CD4-positive, alpha-beta T cell treated with Interleukin-12 subunit alpha and Interleukin-12 subunit beta, for 1 hour (primary cell): ENCODE measurements at regions not wholly inside any gene's neighbourhood (a gene's known extent, or its start where the extent isn't known, plus 50 kb on each side); places are given as distances from the start of the nearest gene placed in this dataset.
"Not testable (repeated sequence)": the region's sequence is repeated elsewhere in the genome, so short reads cannot be mapped to it uniquely, and the experiment has no call there.

Experiments
- DNase-seq: peaks from one replicate; pipeline ENCODE4 v3.0.0-alpha.2; 2020

DNA sequence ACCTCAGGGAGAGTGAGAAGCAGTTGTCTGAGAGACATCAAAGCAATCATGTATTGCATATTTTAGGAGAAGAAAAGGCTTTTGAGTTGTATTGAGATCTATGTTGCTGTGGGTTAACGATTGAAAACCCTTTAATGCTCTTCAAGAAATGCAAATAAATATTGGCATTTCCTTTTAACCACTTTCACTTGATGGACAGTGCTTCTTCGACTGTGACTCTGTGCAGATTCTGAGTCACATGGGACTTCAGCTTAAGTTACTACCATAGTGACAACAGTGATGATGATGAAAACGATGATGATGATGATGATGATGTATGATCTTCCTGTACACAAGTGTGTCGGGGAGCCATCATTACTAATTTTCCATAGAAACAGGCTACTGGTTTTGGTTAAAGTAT is 181.8 kb downstream of the AKAIN1 start:
- no peak for DNase-seq

DNA sequence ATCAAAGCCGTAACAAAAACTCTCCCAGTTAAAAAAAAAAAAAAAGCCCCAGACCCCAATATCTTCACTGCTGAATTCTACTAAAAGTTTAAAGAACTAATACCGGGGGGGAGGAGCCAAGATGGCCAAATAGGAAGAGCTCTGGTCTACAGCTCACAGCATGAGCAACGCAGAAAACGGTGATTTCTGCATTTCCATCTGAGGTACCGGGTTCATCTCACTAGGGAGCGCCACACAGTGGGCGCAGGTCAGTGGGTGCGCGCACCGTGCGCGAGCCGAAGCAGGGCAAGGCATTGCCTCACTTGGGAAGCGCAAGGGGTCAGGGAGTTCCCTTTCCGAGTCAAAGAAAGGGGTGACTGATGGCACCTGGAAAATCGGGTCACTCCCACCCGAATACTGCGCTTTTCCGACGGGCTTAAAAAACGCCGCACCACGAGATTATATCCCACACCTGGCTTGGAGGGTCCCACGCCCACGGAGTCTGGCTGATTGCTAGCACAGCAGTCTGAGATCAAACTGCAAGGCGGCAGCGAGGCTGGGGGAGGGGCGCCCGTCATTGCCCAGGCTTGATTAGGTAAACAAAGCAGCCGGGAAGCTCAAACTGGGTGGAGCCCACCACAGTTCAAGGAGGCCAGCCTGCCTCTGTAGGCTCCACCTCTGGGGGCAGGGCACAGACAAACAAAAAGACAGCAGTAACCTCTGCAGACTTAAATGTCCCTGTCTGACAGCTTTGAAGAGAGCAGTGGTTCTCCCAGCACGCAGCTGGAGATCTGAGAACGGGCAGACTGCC is 192.8 kb downstream of the AKAIN1 start:
- DNase-seq: not testable (repeated sequence)

DNA sequence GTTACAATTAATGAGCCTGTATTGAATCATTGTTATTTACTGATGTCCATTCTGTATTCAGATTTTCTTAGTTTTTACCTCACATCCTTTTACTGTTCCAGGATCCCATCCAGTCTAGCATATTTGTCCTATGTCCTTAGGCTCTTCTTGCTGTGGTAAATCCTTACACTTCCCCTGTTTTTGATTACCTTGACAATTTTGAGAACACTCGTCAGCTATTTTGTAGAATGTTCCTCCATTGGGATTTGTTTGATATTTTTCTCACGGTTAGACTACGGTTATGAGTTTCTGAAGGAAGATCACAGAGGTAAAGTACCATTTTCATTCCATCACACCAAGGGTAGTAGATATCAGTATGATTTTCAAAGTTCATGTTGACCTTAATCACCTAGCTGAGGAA is 202.3 kb downstream of the AKAIN1 start:
- DNase-seq: no peak

- DNase-seq: no peak
These were observed 209.3 kb downstream of the AKAIN1 start for GRCh38 chr18:4987452-4988405.

- no peak for DNase-seq
These were observed 210.4 kb downstream of the AKAIN1 start for GRCh38 chr18:4986677-4987076.

GRCh38 chr18:4986066-4986465 is 211.0 kb downstream of the AKAIN1 start:
- DNase-seq: no peak

DNA sequence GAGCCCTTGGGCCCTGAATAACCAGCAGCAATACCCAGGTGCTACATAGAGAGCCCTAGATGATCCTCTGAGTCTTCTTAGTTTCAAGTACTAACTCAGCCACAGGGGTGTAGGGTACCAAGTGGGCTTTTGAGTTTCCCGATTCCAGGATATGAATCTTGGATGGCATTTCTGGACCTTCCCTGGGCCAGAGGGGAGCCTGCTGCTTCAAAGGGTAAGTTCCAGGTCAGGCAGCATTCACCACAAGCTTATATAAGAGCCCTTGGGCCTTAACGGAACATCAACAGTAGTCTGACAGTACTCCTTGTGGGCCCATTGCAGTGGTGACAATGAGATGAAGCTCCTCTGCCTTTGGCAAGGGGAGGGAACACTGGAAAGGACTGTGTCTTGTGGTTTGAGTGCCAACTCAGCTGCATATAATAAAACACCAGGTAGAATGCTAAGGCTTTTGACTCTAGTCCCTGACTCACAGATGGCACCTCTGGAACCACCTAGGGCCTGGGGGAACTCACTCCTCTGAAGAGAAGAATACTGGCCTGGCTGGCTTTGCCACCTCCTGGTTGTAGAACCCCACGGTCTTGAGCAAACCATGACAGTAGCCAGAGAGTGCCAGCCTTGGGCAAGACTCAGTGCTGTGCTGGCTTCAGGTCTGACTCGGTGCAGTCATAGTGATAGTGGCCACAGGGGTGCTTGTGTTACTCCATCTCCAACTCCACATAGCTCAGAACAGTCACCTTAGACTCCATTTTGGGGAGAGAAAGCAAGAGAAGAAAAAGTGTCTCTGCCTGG is 235.7 kb downstream of the AKAIN1 start:
- DNase-seq: no peak

- no peak for DNase-seq
These were observed 236.5 kb downstream of the AKAIN1 start for GRCh38 chr18:4960578-4960977.

DNA sequence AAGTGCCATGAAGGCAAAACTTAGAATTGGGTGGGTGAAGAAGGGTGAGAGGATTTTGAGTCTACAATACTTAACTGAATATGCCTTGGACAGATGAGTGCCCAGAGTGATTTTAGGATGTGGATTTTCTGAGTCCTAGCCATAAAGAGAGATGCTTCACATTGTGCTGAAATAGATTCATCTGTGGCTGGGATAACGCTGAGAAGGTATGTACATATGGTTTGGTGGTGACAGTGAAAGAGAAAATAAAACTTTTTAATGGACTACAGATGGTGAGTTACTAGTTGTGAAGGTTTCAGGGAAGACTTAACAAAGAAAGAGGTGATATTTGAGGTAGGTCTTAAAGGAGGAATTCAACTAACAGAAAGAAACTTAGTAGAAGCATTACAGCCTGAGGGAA is 265.8 kb downstream of the AKAIN1 start:
- DNase-seq: no peak

- DNase-seq: no peak
These were observed 275.5 kb downstream of the AKAIN1 start for GRCh38 chr18:4921548-4921947.

DNA sequence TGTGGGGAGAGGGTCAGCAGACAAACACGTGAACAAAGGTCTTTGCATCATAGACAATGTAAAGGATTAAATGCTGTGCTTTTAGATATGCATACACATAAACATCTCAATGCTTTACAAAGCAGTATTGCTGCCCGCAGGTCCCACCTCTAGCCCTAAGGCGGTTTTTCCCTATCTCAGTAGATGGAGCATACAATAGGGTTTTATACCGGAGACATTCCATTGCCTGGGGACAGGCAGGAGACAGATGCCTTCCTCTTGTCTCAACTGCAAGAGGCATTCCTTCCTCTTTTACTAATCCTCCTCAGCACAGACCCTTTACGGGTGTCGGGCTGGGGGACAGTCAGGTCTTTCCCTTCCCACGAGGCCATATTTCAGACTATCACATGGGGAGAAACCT is 279.5 kb downstream of the AKAIN1 start:
- DNase-seq: not testable (repeated sequence)

DNA sequence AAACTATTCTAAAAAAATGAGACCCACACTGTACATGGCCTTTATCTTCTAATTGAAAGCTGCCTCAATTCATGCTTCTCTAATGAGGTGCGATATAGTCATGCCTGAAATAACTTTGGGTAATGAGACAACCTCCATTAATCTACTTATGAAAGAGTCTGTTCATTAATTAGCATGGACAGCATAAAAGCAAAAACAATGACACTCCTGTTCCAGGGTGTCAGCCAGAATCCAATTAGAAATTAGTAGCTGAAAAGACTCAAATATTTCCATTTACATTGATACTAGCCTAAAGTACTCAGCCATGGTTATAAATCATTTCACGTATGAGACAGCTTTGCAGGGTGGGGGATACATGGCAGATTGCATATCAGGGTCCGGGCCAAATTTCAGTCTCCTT is 288.7 kb downstream of the AKAIN1 start:
- DNase-seq: no peak

DNA sequence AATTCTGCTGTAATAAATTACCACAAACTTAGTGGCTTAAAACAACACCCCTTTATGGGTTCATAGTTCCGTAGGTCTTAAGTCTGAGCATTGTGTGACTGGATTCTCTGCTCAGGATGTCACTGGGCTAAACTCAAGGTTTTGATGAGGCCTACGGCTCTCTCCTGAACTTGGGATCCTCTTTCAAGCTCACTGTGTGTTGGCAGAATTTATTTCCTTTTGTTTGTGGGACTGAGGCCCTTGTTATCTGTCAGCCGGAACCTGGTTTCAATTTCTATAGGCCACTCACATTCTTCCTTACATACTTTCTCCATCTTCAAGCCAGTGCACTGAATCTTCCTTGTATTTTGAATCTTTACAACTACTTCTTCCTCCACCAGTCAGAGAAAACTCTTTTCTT is 290.2 kb downstream of the AKAIN1 start:
- no peak for DNase-seq

GRCh38 chr18:4888251-4889040 is 308.6 kb downstream of the AKAIN1 start:
- DNase-seq: no peak

GRCh38 chr18:4878480-4878879 is 318.6 kb downstream of the AKAIN1 start:
- no peak for DNase-seq

DNA sequence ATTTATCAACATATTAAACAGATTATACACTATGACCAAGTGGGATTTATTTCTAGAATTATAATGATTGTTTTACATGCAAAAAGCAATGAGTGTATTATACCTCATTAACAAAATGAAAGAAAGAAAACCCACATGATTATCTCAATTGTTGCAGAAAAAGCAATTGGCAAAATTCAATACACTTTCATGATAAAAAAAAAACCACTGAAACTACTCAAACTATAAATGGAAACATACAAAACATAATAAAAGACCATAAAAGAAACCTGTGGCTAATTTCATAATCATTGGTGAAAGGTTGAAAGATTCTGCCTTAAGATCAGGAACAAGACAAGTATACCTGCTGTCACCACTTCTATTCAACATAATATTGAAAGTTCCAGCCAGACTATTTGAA is 325.9 kb downstream of the AKAIN1 start:
- DNase-seq: no peak

DNA sequence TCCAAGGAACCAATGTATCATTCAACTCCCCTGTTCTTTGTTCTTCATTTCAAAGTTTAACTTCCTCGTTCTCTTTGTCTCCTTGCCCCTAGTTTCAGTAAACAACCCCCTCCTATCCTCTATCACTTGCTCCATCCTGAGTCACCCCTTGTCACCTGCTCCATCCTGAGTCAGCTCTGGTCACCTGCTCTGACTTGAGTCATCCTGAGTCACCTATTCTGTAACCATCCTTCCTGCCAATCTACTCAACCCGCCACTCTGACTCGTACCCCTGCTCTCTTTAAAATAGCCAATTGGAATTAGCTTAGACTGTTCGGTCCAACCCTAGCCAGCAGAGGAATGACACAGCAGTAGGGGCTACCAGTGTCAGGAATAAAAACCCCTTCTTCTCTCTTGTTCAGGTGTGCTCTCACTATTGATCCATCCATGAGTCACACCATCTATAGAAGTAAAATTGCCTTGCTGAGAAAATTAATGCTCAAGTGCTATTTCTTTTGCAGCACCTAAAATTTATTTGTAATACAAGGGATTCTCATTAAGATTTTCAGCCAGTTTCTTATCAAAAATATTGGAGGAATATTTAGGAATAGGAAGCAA is 326.8 kb downstream of the AKAIN1 start:
- no peak for DNase-seq

- no peak for DNase-seq
These were observed 327.9 kb downstream of the AKAIN1 start for GRCh38 chr18:4869155-4869554.

DNA sequence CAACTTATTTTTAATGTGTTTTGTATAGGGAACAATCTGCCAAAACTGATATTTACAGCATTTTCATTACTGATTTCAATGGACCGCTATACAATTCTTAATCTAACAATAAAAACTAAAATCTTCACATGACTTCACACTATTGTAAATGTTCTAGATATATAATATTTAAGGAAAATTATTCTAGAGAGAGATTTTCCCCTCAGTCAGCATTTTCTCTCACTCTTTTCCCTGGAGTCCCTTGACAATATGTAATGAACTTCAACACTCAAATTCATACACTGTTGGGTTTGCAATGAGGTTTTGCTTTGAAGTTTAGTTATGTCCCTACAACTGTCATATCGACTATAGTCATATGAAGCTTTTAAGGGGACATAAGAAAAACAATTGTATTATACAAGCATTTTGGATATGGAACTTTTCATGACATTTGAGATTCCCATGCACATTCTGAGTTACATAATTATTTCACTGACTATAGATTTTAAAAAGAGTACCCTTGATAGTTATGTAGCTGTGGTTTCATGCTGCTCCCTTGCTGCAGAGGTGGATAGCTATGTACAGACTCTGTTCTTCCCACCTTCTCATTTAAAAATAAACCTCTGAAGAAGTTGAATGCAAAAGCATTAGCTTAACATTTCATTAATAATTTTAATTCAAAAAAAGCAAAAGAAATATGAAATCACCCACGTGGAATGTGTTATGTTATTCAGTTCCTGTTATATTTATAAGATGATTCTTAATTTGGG is 338.5 kb downstream of the AKAIN1 start:
- DNase-seq: no peak

DNA sequence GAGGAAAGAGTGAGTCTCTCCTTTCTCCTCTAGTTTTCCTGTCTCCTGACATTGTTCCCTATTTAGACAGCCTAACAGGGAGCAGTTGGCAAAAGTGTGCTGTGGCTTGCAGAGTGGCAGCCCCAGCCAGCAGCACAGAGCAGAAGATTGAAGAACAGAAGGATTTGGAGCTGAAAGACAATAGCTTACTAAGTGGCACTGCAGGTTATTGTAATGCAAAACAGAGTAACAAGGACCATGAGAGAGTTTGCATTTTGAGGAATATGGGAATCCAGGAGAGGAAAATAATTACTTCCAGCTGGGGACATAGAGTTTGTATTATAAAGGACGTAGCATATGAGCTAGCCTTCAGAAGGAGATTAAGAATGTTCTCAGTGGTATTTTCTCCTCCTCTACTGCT is 342.4 kb downstream of the AKAIN1 start:
- no peak for DNase-seq

DNA sequence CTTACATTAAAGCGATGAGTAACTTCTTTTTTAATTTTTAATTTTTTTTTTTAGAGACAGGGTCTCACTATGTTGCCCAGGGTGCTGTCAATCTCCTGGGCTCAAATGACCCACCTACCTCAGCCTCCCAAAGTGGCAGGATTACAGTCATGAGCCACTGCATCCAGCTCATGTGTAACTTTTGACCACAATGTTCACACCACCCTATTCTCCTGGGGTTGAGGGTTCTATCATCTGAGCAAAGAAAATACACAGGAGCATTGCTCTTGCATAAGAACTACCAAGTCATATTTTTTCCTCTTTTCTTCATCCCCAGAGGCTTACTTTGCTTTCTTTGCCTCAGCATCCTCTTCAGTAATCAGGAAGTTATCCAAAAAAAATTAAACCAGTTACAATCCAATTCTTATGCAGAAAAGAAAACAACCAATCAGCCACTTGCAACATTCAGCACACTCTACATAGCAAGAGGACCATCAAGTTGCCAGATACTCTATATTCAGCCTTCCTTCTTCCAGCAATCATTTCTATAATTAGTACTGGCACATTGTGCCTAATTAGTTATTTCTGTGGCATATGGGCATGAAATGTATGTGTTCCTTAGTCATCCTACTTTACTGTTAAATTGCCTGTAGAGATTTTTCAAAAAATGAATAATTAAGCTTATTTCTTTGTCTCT is 345.6 kb downstream of the AKAIN1 start:
- DNase-seq: no peak
